K562 (cell line): ENCODE measurements at regions not wholly inside any gene's neighbourhood (a gene's known extent, or its start where the extent isn't known, plus 50 kb on each side); places are given as distances from the start of the nearest gene placed in this dataset.

Experiments
- ATAC-seq: fragments of 200-7000 bp; cut with Tn5 transposase; 3 replicates; pipeline ENCODE4 v1.9.1; 2020; ENCODE audit warnings: moderate library complexity
- BruUV-seq: library from RNA; stranded (reverse); fragments of 400-500 nt; replicated peaks from 2 replicates; lab custom pipeline; 2021; lab: Mats Ljungman, UMichigan
- CTCF ChIA-PET: fragments of 300-600 bp; formaldehyde crosslinking; extraction: SDS; loops from one replicate; lab custom pipeline; 2021; ENCODE audit warnings: low intra/inter-chr PET ratio; lab: Yijun Ruan, JAX
- POLR2A ChIA-PET: fragments of 300-600, 350-650 bp; sonication (Branson Sonifier 250); formaldehyde crosslinking; extraction: SDS; loops from one replicate; lab custom pipeline; 2021; ENCODE audit warnings: antibody characterized with exemption, inconsistent platforms; lab: Yijun Ruan, JAX
- DNase-seq, 4 experiments: peaks; one replicate each; pipeline versions ENCODE4 v3.0.0 to v3.0.0-alpha.2; 2011 to 2018; ENCODE audit warnings: low spot score in 3 of 4, mixed read lengths in 3 of 4; ENCODE audit errors: extremely low read depth in 1 of 4
- FAIRE-seq: peaks from 2 replicates; lab custom pipeline; 2011; peaks lifted over from hg19 to GRCh38; lab: Jason Lieb, UNC
- H2AFZ ChIP-seq: 2 replicates; pipeline ENCODE4 v1.6.0; 2011; ENCODE audit warnings: low read depth, low read length, control low read depth, inconsistent platforms
- H3K27ac ChIP-seq: fragments of 200-600 bp; 3 replicates; pipeline ENCODE4 v1.8.0; 2011; ENCODE audit warnings: low read depth, mild to moderate bottlenecking, control low read depth, inconsistent platforms, low read length, moderate library complexity, mixed read lengths; ENCODE audit errors: extremely low read depth
- H3K27me3 ChIP-seq, 2 experiments: fragments of 300-600 bp in 1 of 2; 2 replicates in 1 of 2; 3 replicates in 1 of 2; pipeline versions ENCODE4 v1.6.0 to v1.8.0; 2011; ENCODE audit warnings: inconsistent platforms in 2 of 2, low read length in 2 of 2, mild to moderate bottlenecking in 1 of 2, mixed read lengths in 1 of 2, moderate library complexity in 1 of 2; ENCODE audit not compliant: control insufficient read depth in 2 of 2, insufficient read depth in 2 of 2
- H3K36me3 ChIP-seq: fragments of 300-600 bp; 3 replicates; pipeline ENCODE4 v1.8.0; 2011; ENCODE audit warnings: mild to moderate bottlenecking, low read length, inconsistent platforms; ENCODE audit not compliant: control insufficient read depth, insufficient read depth
- H3K4me1 ChIP-seq, 2 experiments: fragments of 200-600 bp in 1 of 2; replicated peaks in 1 of 2; 2 replicates in 1 of 2; 3 replicates in 1 of 2; pipeline versions ENCODE4 v1.5.1 to v1.8.0; 2011; ENCODE audit warnings: inconsistent platforms in 2 of 2, low read length in 2 of 2, mild to moderate bottlenecking in 1 of 2, mixed read lengths in 1 of 2, moderate library complexity in 1 of 2; ENCODE audit not compliant: control insufficient read depth in 2 of 2, insufficient read depth in 2 of 2
- H3K4me2 ChIP-seq: 2 replicates; pipeline ENCODE4 v1.6.1; 2011; ENCODE audit warnings: low read length, control low read depth, inconsistent platforms, mixed read lengths; ENCODE audit not compliant: insufficient read depth
- H3K4me3 ChIP-seq: fragments of 200-600 bp; sonication (generic), shearing (Covaris generic); 2 replicates; pipeline ENCODE4 v1.5.1; 2016; ENCODE audit warnings: control low read depth, inconsistent platforms
- H3K79me2 ChIP-seq: fragments of 200-600 bp; 3 replicates; pipeline ENCODE4 v1.8.0; 2011; ENCODE audit warnings: low read length, inconsistent platforms; ENCODE audit not compliant: control insufficient read depth, insufficient read depth
- H3K9ac ChIP-seq, 2 experiments: 2 replicates each; pipeline versions ENCODE4 v1.6.0 to v1.6.1; 2011; ENCODE audit warnings: low read depth in 2 of 2, low read length in 2 of 2, control low read depth in 1 of 2, inconsistent platforms in 1 of 2, mild to moderate bottlenecking in 1 of 2, mixed read lengths in 1 of 2; ENCODE audit not compliant: insufficient read depth in 1 of 2
- H3K9me1 ChIP-seq: one replicate; pipeline ENCODE4 v1.6.0; 2011; ENCODE audit warnings: inconsistent platforms, mild to moderate bottlenecking, low read length, moderate library complexity; ENCODE audit not compliant: control insufficient read depth, insufficient read depth
- H3K9me3 ChIP-seq: replicated peaks from 2 replicates; pipeline ENCODE4 v1.5.1; 2011; ENCODE audit warnings: low read depth, low read length, inconsistent platforms; ENCODE audit not compliant: control insufficient read depth, insufficient read depth
- H4K20me1 ChIP-seq: replicated peaks from 2 replicates; pipeline ENCODE4 v1.6.1; 2011; ENCODE audit warnings: low read length, inconsistent platforms, mixed read lengths; ENCODE audit not compliant: control insufficient read depth, insufficient read depth
- AFF1 ChIP-seq, 2 experiments: fragments of 450-650 bp; IDR thresholded peaks; 2 replicates each; pipeline ENCODE4 v1.6.1; 2018; ENCODE audit warnings: mild to moderate bottlenecking in 2 of 2, low read depth in 1 of 2; ENCODE audit not compliant: partially characterized antibody in 2 of 2
- ARID3A ChIP-seq: IDR thresholded peaks from 2 replicates; pipeline ENCODE4 v1.6.1; 2012; ENCODE audit warnings: low read depth, low read length, improper control_type of control experiment, borderline replicate concordance
- ARID3B ChIP-seq: fragments of 250-450 bp; sonication (Bioruptor Pico); IDR thresholded peaks from 2 replicates; pipeline ENCODE4 v1.4.0; 2020; ENCODE audit warnings: borderline replicate concordance
- GATA2 ChIP-seq: sonication (generic); formaldehyde crosslinking; IDR thresholded peaks from 2 replicates; pipeline ENCODE4 v1.4.0; 2020; ENCODE audit warnings: mild to moderate bottlenecking, missing genetic modification reagents
- GTF2E2 ChIP-seq: fragments of 200-800 bp; sonication (Bioruptor generic); IDR thresholded peaks from 2 replicates; pipeline ENCODE4 v1.6.1; 2016; ENCODE audit warnings: missing genetic modification characterization, missing compliant biosample characterization
- HDGF ChIP-seq: fragments of 450-650 bp; IDR thresholded peaks from 2 replicates; pipeline ENCODE4 v1.6.1; 2016
- HES1 ChIP-seq: fragments of 450-650 bp; IDR thresholded peaks from 2 replicates; pipeline ENCODE4 v1.6.1; 2016; ENCODE audit warnings: low read depth, mild to moderate bottlenecking, moderate library complexity
- NCOR1 ChIP-seq: fragments of 450-650 bp; IDR thresholded peaks from 2 replicates; pipeline ENCODE4 v1.6.1; 2016; ENCODE audit warnings: mild to moderate bottlenecking, moderate library complexity
- OTX1 ChIP-seq: fragments of 450-650 bp; formaldehyde crosslinking; IDR thresholded peaks from 2 replicates; pipeline ENCODE4 v1.4.0; 2022; ENCODE audit warnings: mild to moderate bottlenecking
- POLR2B ChIP-seq: fragments of 450-650 bp; IDR thresholded peaks from 2 replicates; pipeline ENCODE4 v1.6.1; 2018; ENCODE audit warnings: low read depth; ENCODE audit not compliant: partially characterized antibody
- RCOR1 ChIP-seq, 2 experiments: IDR thresholded peaks; 2 replicates each; pipeline ENCODE4 v1.6.1; 2012; ENCODE audit warnings: low read depth in 2 of 2, low read length in 2 of 2, borderline replicate concordance in 1 of 2, improper control_type of control experiment in 1 of 2
- SMAD2 ChIP-seq: fragments of 150-350 bp; IDR thresholded peaks from 2 replicates; pipeline ENCODE4 v1.6.1; 2014; ENCODE audit warnings: low read depth, mild to moderate bottlenecking, low read length
- SRSF7 ChIP-seq: fragments of 200-400 bp; formaldehyde crosslinking; optimal IDR thresholded peaks from 2 replicates; pipeline ENCODE3; 2017; ENCODE audit warnings: mild to moderate bottlenecking, low read depth, low read length
- XRCC4 ChIP-seq: IDR thresholded peaks from one replicate; pipeline ENCODE4 v1.6.1; 2011; ENCODE audit not compliant: insufficient read depth, insufficient read length; ENCODE audit errors: extremely low read depth
- ZNF121 ChIP-seq: sonication (generic); formaldehyde crosslinking; conservative IDR thresholded peaks from 2 replicates; pipeline ENCODE4 v1.8.0; 2022; ENCODE audit warnings: missing genetic modification reagents
- ZNF764 ChIP-seq: fragments of 250-450 bp; sonication (Bioruptor Pico); IDR thresholded peaks from 2 replicates; pipeline ENCODE4 v1.4.0; 2020; ENCODE audit warnings: low read depth, mild to moderate bottlenecking, moderate library complexity
- ZNF77 ChIP-seq: fragments of 250-450 bp; sonication (Bioruptor Pico); IDR thresholded peaks from 2 replicates; pipeline ENCODE4 v1.5.0; 2020
- WGBS: fragments of 100-300 bp; shearing (Covaris generic); methylation state at CpG from one replicate; pipeline ENCODE4 v1.1.6; 2016; ENCODE audit warnings: low coverage, mixed read lengths; ENCODE audit not compliant: insufficient coverage; ENCODE audit errors: missing lambda C conversion rate; 5-methylcytosine and 5-hydroxymethylcytosine counted together
- in situ Hi-C: fragments of 300-500 bp; cut with MboI; formaldehyde crosslinking; loops from 4 replicates; pipeline ENCODE4 v1.15.0; 2018; ENCODE audit warnings: inconsistent platforms, mixed read lengths
- intact Hi-C: fragments of 100-400 bp; cut with micrococcal nuclease; formaldehyde crosslinking; loops from 2 replicates; pipeline ENCODE4 v1.14.2; 2022

- TF ChIP-seq POLR2B, result no peak
- TF ChIP-seq GATA2 (CRISPR knock-in tag), result no peak
- TF ChIP-seq ARID3B (CRISPR knock-in tag), result no peak
- no peak for TF ChIP-seq HDGF
- no peak for TF ChIP-seq HES1
- TF ChIP-seq XRCC4, result no peak
- no peak for TF ChIP-seq ZNF77 (CRISPR knock-in tag)
- TF ChIP-seq SRSF7, result no peak
- no peak for TF ChIP-seq GTF2E2 (tag)
- TF ChIP-seq OTX1 (CRISPR knock-in tag), result no peak
- no peak for TF ChIP-seq SMAD2
- TF ChIP-seq AFF1 (IDR thresholded peaks at IDR 0.05; ENCODE audit: low read depth in 1 of 2, partially characterized antibody in 2 of 2), result no peak
- no peak for TF ChIP-seq NCOR1
- TF ChIP-seq ZNF764, result no peak
- TF ChIP-seq ZNF121, result no peak
- TF ChIP-seq RCOR1 (IDR thresholded peaks at IDR 0.05; ENCODE audit: borderline replicate concordance in 1 of 2, low read depth in 2 of 2, low read length in 2 of 2), result no peak
- no peak for TF ChIP-seq ARID3A
- in situ Hi-C loops, result no loop called here
- intact Hi-C loops, result no loop called here
- no peaks in the 10 kb centered on the region for H3K9me3 ChIP-seq
- H4K20me1 ChIP-seq, result no peaks in the 10 kb centered on the region
- 0% methylated on average over 3 of the region's 3 CpGs for whole genome bisulfite sequencing
- H3K4me3 ChIP-seq, result no peak overlapping the region
- H3K27ac ChIP-seq, result no peak overlapping the region
- FAIRE-seq, result no peak
- no peak overlapping the region for H2AFZ ChIP-seq
- no peaks in the 10 kb centered on the region for H3K27me3 ChIP-seq
- no peaks in the 10 kb centered on the region for H3K4me1 ChIP-seq
- H3K36me3 ChIP-seq, result no peaks in the 10 kb centered on the region
- H3K4me2 ChIP-seq, result no peak overlapping the region
- ATAC-seq, result no peak
- no peak overlapping the region for H3K9ac ChIP-seq
- ChIA-PET CTCF (no interaction called here), POLR2A (no interaction called here)
- no peaks in the 10 kb centered on the region for H3K9me1 ChIP-seq
- no TSS peak for BruUV-seq
- no peaks in the 10 kb centered on the region for H3K79me2 ChIP-seq
- DNase-seq, result no peak
These were observed 838.4 kb downstream of the FAM181B start for GRCh38 chr11:81895258-81895657.
